A673 (cell line): ENCODE measurements at regions not wholly inside any gene's neighbourhood (a gene's known extent, or its start where the extent isn't known, plus 50 kb on each side); places are given as distances from the start of the nearest gene placed in this dataset.

Source experiments
- BruUV-seq: library from RNA; stranded (reverse); fragments of 400-500 nt; replicated peaks from 2 replicates; lab custom pipeline; 2021; lab: Mats Ljungman, UMichigan
- CTCF ChIA-PET: fragments of 300-600 bp; sonication (Branson Sonifier 250); formaldehyde crosslinking; loops from one replicate; lab custom pipeline; 2022; ENCODE audit warnings: antibody characterized with exemption; lab: Charles Lee
- POLR2A ChIA-PET: fragments of 300-600 bp; sonication (Branson Sonifier 250); formaldehyde crosslinking; loops from one replicate; lab custom pipeline; 2022; ENCODE audit warnings: antibody characterized with exemption; ENCODE audit not compliant: low non-redundant PET; lab: Charles Lee
- DNase-seq: peaks from one replicate; pipeline ENCODE4 v3.0.0-alpha.2; 2015; ENCODE audit warnings: low spot score
- H3K27ac ChIP-seq: fragments of 200-600 bp; sonication (generic); 2 replicates; pipeline ENCODE4 v1.5.1; 2016; ENCODE audit warnings: mixed run types, low read depth, mild to moderate bottlenecking, mixed read lengths, antibody characterized with exemption, low read length; ENCODE audit not compliant: poor library complexity, severe bottlenecking
- H3K27me3 ChIP-seq: fragments of 200-600 bp; sonication (generic); replicated peaks from 2 replicates; pipeline ENCODE4 v1.6.1; 2017; ENCODE audit warnings: mixed run types, low read depth, mild to moderate bottlenecking, mixed read lengths, antibody characterized with exemption, low read length; ENCODE audit not compliant: insufficient read depth, poor library complexity
- H3K36me3 ChIP-seq: fragments of 200-600 bp; sonication (generic); 2 replicates; pipeline ENCODE4 v1.6.1; 2016; ENCODE audit warnings: mixed run types, mild to moderate bottlenecking, mixed read lengths, antibody characterized with exemption, low read length; ENCODE audit not compliant: insufficient read depth, poor library complexity, severe bottlenecking
- H3K4me1 ChIP-seq: fragments of 200-600 bp; sonication (generic); 2 replicates; pipeline ENCODE4 v1.6.1; 2017; ENCODE audit warnings: mixed run types, mild to moderate bottlenecking, mixed read lengths, antibody characterized with exemption, low read length; ENCODE audit not compliant: insufficient read depth, poor library complexity, severe bottlenecking
- H3K4me3 ChIP-seq: fragments of 200-600 bp; sonication (generic); 2 replicates; pipeline ENCODE4 v1.5.1; 2016; ENCODE audit warnings: low read depth, mixed run types, mild to moderate bottlenecking, mixed read lengths, low read length; ENCODE audit not compliant: poor library complexity, severe bottlenecking
- H3K9me3 ChIP-seq: fragments of 200-600 bp; sonication (generic); 2 replicates; pipeline ENCODE4 v1.6.1; 2016; ENCODE audit warnings: mixed run types, low read depth, mild to moderate bottlenecking, mixed read lengths, antibody characterized with exemption, low read length; ENCODE audit not compliant: poor library complexity, severe bottlenecking
- CTCF ChIP-seq: fragments of 300-800, 200-600 bp; sonication (generic); conservative IDR thresholded peaks from 2 replicates; pipeline ENCODE4 v1.5.1; 2017; ENCODE audit warnings: low read depth, mild to moderate bottlenecking, antibody characterized with exemption, low read length, moderate library complexity, mixed read lengths
- EZH2 ChIP-seq: fragments of 200-600 bp; sonication (generic); IDR thresholded peaks from 2 replicates; pipeline ENCODE4 v1.6.1; 2017; ENCODE audit warnings: borderline replicate concordance, low read depth, mild to moderate bottlenecking, mixed read lengths, antibody characterized with exemption, low read length; ENCODE audit not compliant: poor library complexity, severe bottlenecking
- intact Hi-C: fragments of 100-400 bp; cut with micrococcal nuclease; formaldehyde crosslinking; loops from one replicate; pipeline ENCODE4 v1.10.0; 2022; ENCODE audit not compliant: unreplicated experiment

GRCh38 chr1:181910905-181911304, 150.6 kb downstream of the ZNF648 start:
- no peak overlapping the region for H3K27ac ChIP-seq
- no peak for DNase-seq
- ChIA-PET CTCF (no interaction called here), POLR2A (no interaction called here)
- H3K36me3 ChIP-seq, result no peaks in the 10 kb centered on the region
- H3K27me3 ChIP-seq, result peaks cover 2% of the 10 kb centered on the region
- peak; percentile 43; the same call in 1 of the 2 replicates for TF ChIP-seq CTCF
- no peak for TF ChIP-seq EZH2
- H3K9me3 ChIP-seq, result no peaks in the 10 kb centered on the region
- H3K4me1 ChIP-seq, result no peaks in the 10 kb centered on the region
- H3K4me3 ChIP-seq, result no peak overlapping the region
- BruUV-seq, result no TSS peak
- intact Hi-C loops, result no loop called here

GRCh38 chr1:181909010-181909409, 152.5 kb downstream of the ZNF648 start:
- no peaks in the 10 kb centered on the region for H3K36me3 ChIP-seq
- CTCF ChIA-PET, result no interaction called here

GRCh38 chr1:181906631-181907030, 154.9 kb downstream of the ZNF648 start:
- ChIA-PET CTCF (no interaction called here), POLR2A (no interaction called here)
- DNase-seq, result no peak
- Histone ChIP-seq H3K9me3 (no peaks in the 10 kb centered on the region), H3K27me3 (peaks cover 10% of the 10 kb centered on the region), H3K27ac (no peak overlapping the region), H3K4me3 (no peak overlapping the region), H3K4me1 (no peaks in the 10 kb centered on the region), H3K36me3 (no peaks in the 10 kb centered on the region)
- no peak for TF ChIP-seq CTCF
- no peak for TF ChIP-seq EZH2
- BruUV-seq, result no TSS peak
- intact Hi-C loops, result no loop called here

More at GRCh38 chr1:181909010-181909409, 152.5 kb downstream of the ZNF648 start:
- no peak for TF ChIP-seq EZH2
- Histone ChIP-seq H3K4me3 (no peak overlapping the region), H3K9me3 (no peaks in the 10 kb centered on the region), H3K4me1 (no peaks in the 10 kb centered on the region), H3K27ac (no peak overlapping the region), H3K27me3 (peaks cover 10% of the 10 kb centered on the region)
- no peak for DNase-seq
- POLR2A ChIA-PET, result interaction anchor here (0.5 kb wide), 1 partner anchor 53 kb away, joined by 6 read pairs; no protein-coding TSS in a partner anchor
- intact Hi-C loops, result no loop called here
- BruUV-seq, result no TSS peak
